Astrocyte (in vitro differentiated cells and primary cell): ENCODE measurements at regions not wholly inside any gene's neighbourhood (a gene's known extent, or its start where the extent isn't known, plus 50 kb on each side); places are given as distances from the start of the nearest gene placed in this dataset.

ENCODE experiments used
- DNase-seq: peaks from one replicate; pipeline ENCODE4 v3.0.0-alpha.2; 2010; ENCODE audit warnings: low read depth
- FAIRE-seq: peaks from 2 replicates; lab custom pipeline; 2011; peaks lifted over from hg19 to GRCh38; lab: Jason Lieb, UNC
- H2AFZ ChIP-seq: 2 replicates; pipeline ENCODE4 v1.6.0; 2012; ENCODE audit warnings: low read depth, low read length, inconsistent platforms
- H3K27ac ChIP-seq: 2 replicates; pipeline ENCODE4 v1.5.1; 2011; ENCODE audit warnings: low read depth, low read length, inconsistent platforms
- H3K27me3 ChIP-seq: 2 replicates; pipeline ENCODE4 v1.6.0; 2011; ENCODE audit warnings: low read length, inconsistent platforms; ENCODE audit not compliant: insufficient read depth
- H3K36me3 ChIP-seq: 2 replicates; pipeline ENCODE4 v1.5.1; 2011; ENCODE audit warnings: low read length, inconsistent platforms; ENCODE audit not compliant: insufficient read depth
- H3K4me1 ChIP-seq: 2 replicates; pipeline ENCODE4 v1.5.1; 2011; ENCODE audit warnings: low read length, inconsistent platforms; ENCODE audit not compliant: insufficient read depth
- H3K4me2 ChIP-seq: 2 replicates; pipeline ENCODE4 v1.6.0; 2012; ENCODE audit warnings: low read length, inconsistent platforms
- H3K4me3 ChIP-seq: 2 replicates; pipeline ENCODE4 v1.5.1; 2011; ENCODE audit warnings: low read depth, mild to moderate bottlenecking, low read length, inconsistent platforms; ENCODE audit not compliant: insufficient read depth
- H3K79me2 ChIP-seq: 2 replicates; pipeline ENCODE4 v1.6.0; 2012; ENCODE audit warnings: mild to moderate bottlenecking, low read length, inconsistent platforms; ENCODE audit not compliant: insufficient read depth
- H3K9ac ChIP-seq: 2 replicates; pipeline ENCODE4 v1.6.0; 2012; ENCODE audit warnings: mild to moderate bottlenecking, low read length, inconsistent platforms
- H3K9me3 ChIP-seq: 2 replicates; pipeline ENCODE4 v1.5.1; 2012; ENCODE audit warnings: low read depth, mild to moderate bottlenecking, low read length, inconsistent platforms; ENCODE audit not compliant: insufficient read depth
- H4K20me1 ChIP-seq: 2 replicates; pipeline ENCODE4 v1.6.0; 2012; ENCODE audit warnings: low read length, inconsistent platforms; ENCODE audit not compliant: insufficient read depth
- H3K27ac Mint-ChIP-seq: one replicate; pipeline ENCODE4 v1.8.0; 2021; ENCODE audit warnings: mild to moderate bottlenecking, mixed read lengths; ENCODE audit not compliant: unreplicated experiment
- H3K27me3 Mint-ChIP-seq: one replicate; pipeline ENCODE4 v1.8.0; 2021; ENCODE audit warnings: low read depth, mixed read lengths; ENCODE audit not compliant: unreplicated experiment
- H3K36me3 Mint-ChIP-seq: one replicate; pipeline ENCODE4 v1.8.0; 2021; ENCODE audit warnings: low read depth, mixed read lengths; ENCODE audit not compliant: unreplicated experiment
- H3K4me1 Mint-ChIP-seq: one replicate; pipeline ENCODE4 v1.8.0; 2021; ENCODE audit warnings: low read depth, mixed read lengths; ENCODE audit not compliant: unreplicated experiment
- H3K4me3 Mint-ChIP-seq: one replicate; pipeline ENCODE4 v1.8.0; 2021; ENCODE audit warnings: mild to moderate bottlenecking, moderate library complexity, mixed read lengths; ENCODE audit not compliant: unreplicated experiment
- H3K9me3 Mint-ChIP-seq: one replicate; pipeline ENCODE4 v1.8.0; 2021; ENCODE audit warnings: mild to moderate bottlenecking, mixed read lengths; ENCODE audit not compliant: unreplicated experiment
- EZH2 ChIP-seq: IDR thresholded peaks from 2 replicates; pipeline ENCODE4 v1.6.1; 2012; ENCODE audit warnings: mild to moderate bottlenecking, low read length, inconsistent platforms; ENCODE audit not compliant: insufficient read depth
- TF ChIP-seq, protein P1 (sequence below): IDR thresholded peaks from 2 replicates; pipeline ENCODE4 v1.5.1; 2011; ENCODE audit warnings: low read depth, mild to moderate bottlenecking, inconsistent platforms, low read length, moderate library complexity; ENCODE audit not compliant: insufficient read depth

DNA sequence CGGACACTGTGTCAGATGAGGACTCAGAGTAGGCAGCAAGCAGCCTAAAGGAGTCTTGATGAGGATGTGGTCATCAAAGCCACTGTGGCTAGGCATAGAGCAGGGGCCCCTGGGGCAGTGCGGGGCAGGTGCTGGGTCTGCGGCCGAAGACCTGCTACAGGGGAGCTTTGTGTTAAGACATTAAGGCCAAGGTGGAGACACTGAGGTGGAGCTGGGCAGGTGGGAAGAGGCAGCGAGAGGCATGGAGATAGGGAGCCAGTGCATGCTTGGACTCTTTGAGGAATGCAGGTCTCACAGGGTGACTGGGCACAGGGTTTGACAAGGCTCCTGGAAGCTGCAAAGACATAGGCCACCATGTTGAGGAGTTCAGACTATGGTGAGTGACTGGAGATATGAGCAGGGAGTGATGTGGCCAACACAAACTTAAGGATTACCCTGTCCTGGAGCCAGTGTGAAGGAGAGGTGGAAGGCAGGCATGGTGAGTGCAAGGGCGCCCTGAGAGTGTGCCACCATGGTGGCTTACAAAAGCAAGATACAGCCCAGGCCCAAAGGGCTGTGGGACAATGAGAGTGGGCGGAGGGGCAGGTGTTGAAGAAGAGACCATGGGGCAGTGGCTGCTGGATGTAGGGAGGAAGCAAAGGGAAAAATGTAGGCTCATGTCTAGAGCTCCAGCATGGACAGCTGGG is 450.9 kb upstream of the HS6ST1 start:
- H3K79me2 ChIP-seq = no peaks in the 10 kb centered on the region
- DNase-seq (no peak), FAIRE-seq (no peak)
- Mint-ChIP-seq H3K27ac (no peak overlapping the region), H3K4me1 (no peaks in the 10 kb centered on the region), H3K4me3 (no peak overlapping the region), H3K36me3 (no peaks in the 10 kb centered on the region), H3K27me3 (peaks cover 38% of the 10 kb centered on the region), H3K9me3 (peaks cover 1% of the 10 kb centered on the region)
- H3K27me3 ChIP-seq = no peaks in the 10 kb centered on the region
- H3K4me2 ChIP-seq = no peak overlapping the region
- H4K20me1 ChIP-seq = no peaks in the 10 kb centered on the region
- no peak overlapping the region for H3K9ac ChIP-seq
- no peaks in the 10 kb centered on the region for H3K9me3 ChIP-seq
- H3K27ac ChIP-seq = no peak overlapping the region
- no peaks in the 10 kb centered on the region for H3K36me3 ChIP-seq
- no peak overlapping the region for H2AFZ ChIP-seq
- no peak overlapping the region for H3K4me3 ChIP-seq
- no peak for TF ChIP-seq EZH2
- TF ChIP-seq, protein P1, sequence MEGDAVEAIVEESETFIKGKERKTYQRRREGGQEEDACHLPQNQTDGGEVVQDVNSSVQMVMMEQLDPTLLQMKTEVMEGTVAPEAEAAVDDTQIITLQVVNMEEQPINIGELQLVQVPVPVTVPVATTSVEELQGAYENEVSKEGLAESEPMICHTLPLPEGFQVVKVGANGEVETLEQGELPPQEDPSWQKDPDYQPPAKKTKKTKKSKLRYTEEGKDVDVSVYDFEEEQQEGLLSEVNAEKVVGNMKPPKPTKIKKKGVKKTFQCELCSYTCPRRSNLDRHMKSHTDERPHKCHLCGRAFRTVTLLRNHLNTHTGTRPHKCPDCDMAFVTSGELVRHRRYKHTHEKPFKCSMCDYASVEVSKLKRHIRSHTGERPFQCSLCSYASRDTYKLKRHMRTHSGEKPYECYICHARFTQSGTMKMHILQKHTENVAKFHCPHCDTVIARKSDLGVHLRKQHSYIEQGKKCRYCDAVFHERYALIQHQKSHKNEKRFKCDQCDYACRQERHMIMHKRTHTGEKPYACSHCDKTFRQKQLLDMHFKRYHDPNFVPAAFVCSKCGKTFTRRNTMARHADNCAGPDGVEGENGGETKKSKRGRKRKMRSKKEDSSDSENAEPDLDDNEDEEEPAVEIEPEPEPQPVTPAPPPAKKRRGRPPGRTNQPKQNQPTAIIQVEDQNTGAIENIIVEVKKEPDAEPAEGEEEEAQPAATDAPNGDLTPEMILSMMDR = no peak
- H3K4me1 ChIP-seq = no peaks in the 10 kb centered on the region

DNA sequence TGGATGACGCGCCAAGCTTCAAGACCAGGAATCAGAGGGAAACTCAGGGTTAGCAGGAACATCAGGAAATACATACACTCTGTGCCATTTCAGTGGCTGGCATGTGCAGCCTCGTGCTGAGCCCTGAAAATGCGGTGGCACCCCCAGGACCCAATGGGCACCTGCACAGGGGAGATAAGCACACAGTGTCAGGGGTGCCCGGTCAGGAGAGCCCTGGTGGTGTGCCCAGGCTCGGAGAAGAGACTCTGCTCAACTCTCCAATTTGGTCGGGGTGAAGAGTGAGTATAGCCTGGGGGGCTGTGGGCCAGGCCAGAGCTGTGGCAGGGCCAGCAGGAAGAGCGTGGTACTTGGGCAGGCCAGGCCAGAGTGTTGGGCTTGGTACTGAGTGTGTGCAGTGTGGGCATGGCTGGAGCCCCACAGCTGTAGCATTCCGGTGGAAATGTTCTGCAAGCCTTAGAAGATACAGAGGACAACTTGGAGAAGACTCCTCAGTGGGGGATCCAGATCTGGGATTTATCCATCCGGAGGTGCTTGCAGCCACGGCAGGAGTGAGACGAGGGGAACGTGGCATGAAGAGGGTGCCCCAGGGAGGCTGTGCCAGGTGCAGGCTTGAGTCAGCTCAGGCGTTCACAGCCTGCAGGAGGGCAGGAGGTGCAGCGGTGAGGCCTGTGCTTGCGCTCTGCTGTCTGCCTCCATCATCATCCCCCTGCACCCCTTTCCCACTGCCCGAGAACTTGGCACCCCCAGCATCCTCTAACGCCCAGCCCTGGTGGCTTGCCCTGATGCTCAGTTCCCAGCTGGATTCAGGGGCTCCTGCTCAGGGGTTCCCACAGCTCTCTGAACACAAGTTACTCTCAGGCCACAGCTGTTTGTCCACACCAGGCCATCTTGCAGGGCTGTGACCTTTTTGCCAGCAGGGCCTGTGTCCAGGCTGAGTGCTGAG is 451.7 kb upstream of the HS6ST1 start:
- Mint-ChIP-seq H3K4me3 (no peak overlapping the region), H3K36me3 (no peaks in the 10 kb centered on the region), H3K27ac (no peak overlapping the region), H3K9me3 (peaks cover 1% of the 10 kb centered on the region), H3K4me1 (no peaks in the 10 kb centered on the region), H3K27me3 (peaks cover 42% of the 10 kb centered on the region)
- no peaks in the 10 kb centered on the region for H4K20me1 ChIP-seq
- no peak for DNase-seq
- H2AFZ ChIP-seq = no peak overlapping the region
- no peaks in the 10 kb centered on the region for H3K27me3 ChIP-seq
- no peak for FAIRE-seq
- TF ChIP-seq, protein P1 = no peak
- TF ChIP-seq EZH2 = no peak
- no peak overlapping the region for H3K9ac ChIP-seq
- no peaks in the 10 kb centered on the region for H3K36me3 ChIP-seq
- no peaks in the 10 kb centered on the region for H3K79me2 ChIP-seq
- no peaks in the 10 kb centered on the region for H3K4me1 ChIP-seq
- H3K4me2 ChIP-seq = no peak overlapping the region
- no peak overlapping the region for H3K4me3 ChIP-seq
- H3K9me3 ChIP-seq = no peaks in the 10 kb centered on the region
- no peak overlapping the region for H3K27ac ChIP-seq
